K562 (cell line): ENCODE measurements at regions not wholly inside any gene's neighbourhood (a gene's known extent, or its start where the extent isn't known, plus 50 kb on each side); places are given as distances from the start of the nearest gene placed in this dataset.

Experiments used
- ATAC-seq: fragments of 200-7000 bp; cut with Tn5 transposase; 3 replicates; pipeline ENCODE4 v1.9.1; 2020; ENCODE audit warnings: moderate library complexity
- BruUV-seq: library from RNA; stranded (reverse); fragments of 400-500 nt; replicated peaks from 2 replicates; lab custom pipeline; 2021; lab: Mats Ljungman, UMichigan
- CTCF ChIA-PET: fragments of 300-600 bp; formaldehyde crosslinking; extraction: SDS; loops from one replicate; lab custom pipeline; 2021; ENCODE audit warnings: low intra/inter-chr PET ratio; lab: Yijun Ruan, JAX
- POLR2A ChIA-PET: fragments of 300-600, 350-650 bp; sonication (Branson Sonifier 250); formaldehyde crosslinking; extraction: SDS; loops from one replicate; lab custom pipeline; 2021; ENCODE audit warnings: antibody characterized with exemption, inconsistent platforms; lab: Yijun Ruan, JAX
- DNase-seq, 4 experiments: peaks; one replicate each; pipeline versions ENCODE4 v3.0.0 to v3.0.0-alpha.2; 2011 to 2018; ENCODE audit warnings: low spot score in 3 of 4, mixed read lengths in 3 of 4; ENCODE audit errors: extremely low read depth in 1 of 4
- FAIRE-seq: peaks from 2 replicates; lab custom pipeline; 2011; peaks lifted over from hg19 to GRCh38; lab: Jason Lieb, UNC
- H2AFZ ChIP-seq: 2 replicates; pipeline ENCODE4 v1.6.0; 2011; ENCODE audit warnings: low read depth, low read length, control low read depth, inconsistent platforms
- H3K27ac ChIP-seq: fragments of 200-600 bp; 3 replicates; pipeline ENCODE4 v1.8.0; 2011; ENCODE audit warnings: low read depth, mild to moderate bottlenecking, control low read depth, inconsistent platforms, low read length, moderate library complexity, mixed read lengths; ENCODE audit errors: extremely low read depth
- H3K27me3 ChIP-seq, 2 experiments: fragments of 300-600 bp in 1 of 2; 2 replicates in 1 of 2; 3 replicates in 1 of 2; pipeline versions ENCODE4 v1.6.0 to v1.8.0; 2011; ENCODE audit warnings: inconsistent platforms in 2 of 2, low read length in 2 of 2, mild to moderate bottlenecking in 1 of 2, mixed read lengths in 1 of 2, moderate library complexity in 1 of 2; ENCODE audit not compliant: control insufficient read depth in 2 of 2, insufficient read depth in 2 of 2
- H3K36me3 ChIP-seq: fragments of 300-600 bp; 3 replicates; pipeline ENCODE4 v1.8.0; 2011; ENCODE audit warnings: mild to moderate bottlenecking, low read length, inconsistent platforms; ENCODE audit not compliant: control insufficient read depth, insufficient read depth
- H3K4me1 ChIP-seq, 2 experiments: fragments of 200-600 bp in 1 of 2; replicated peaks in 1 of 2; 2 replicates in 1 of 2; 3 replicates in 1 of 2; pipeline versions ENCODE4 v1.5.1 to v1.8.0; 2011; ENCODE audit warnings: inconsistent platforms in 2 of 2, low read length in 2 of 2, mild to moderate bottlenecking in 1 of 2, mixed read lengths in 1 of 2, moderate library complexity in 1 of 2; ENCODE audit not compliant: control insufficient read depth in 2 of 2, insufficient read depth in 2 of 2
- H3K4me2 ChIP-seq: 2 replicates; pipeline ENCODE4 v1.6.1; 2011; ENCODE audit warnings: low read length, control low read depth, inconsistent platforms, mixed read lengths; ENCODE audit not compliant: insufficient read depth
- H3K4me3 ChIP-seq: fragments of 200-600 bp; sonication (generic), shearing (Covaris generic); 2 replicates; pipeline ENCODE4 v1.5.1; 2016; ENCODE audit warnings: control low read depth, inconsistent platforms
- H3K79me2 ChIP-seq: fragments of 200-600 bp; 3 replicates; pipeline ENCODE4 v1.8.0; 2011; ENCODE audit warnings: low read length, inconsistent platforms; ENCODE audit not compliant: control insufficient read depth, insufficient read depth
- H3K9ac ChIP-seq, 2 experiments: 2 replicates each; pipeline versions ENCODE4 v1.6.0 to v1.6.1; 2011; ENCODE audit warnings: low read depth in 2 of 2, low read length in 2 of 2, control low read depth in 1 of 2, inconsistent platforms in 1 of 2, mild to moderate bottlenecking in 1 of 2, mixed read lengths in 1 of 2; ENCODE audit not compliant: insufficient read depth in 1 of 2
- H3K9me1 ChIP-seq: one replicate; pipeline ENCODE4 v1.6.0; 2011; ENCODE audit warnings: inconsistent platforms, mild to moderate bottlenecking, low read length, moderate library complexity; ENCODE audit not compliant: control insufficient read depth, insufficient read depth
- H3K9me3 ChIP-seq: replicated peaks from 2 replicates; pipeline ENCODE4 v1.5.1; 2011; ENCODE audit warnings: low read depth, low read length, inconsistent platforms; ENCODE audit not compliant: control insufficient read depth, insufficient read depth
- H4K20me1 ChIP-seq: replicated peaks from 2 replicates; pipeline ENCODE4 v1.6.1; 2011; ENCODE audit warnings: low read length, inconsistent platforms, mixed read lengths; ENCODE audit not compliant: control insufficient read depth, insufficient read depth
- DEAF1 ChIP-seq: fragments of 450-650 bp; formaldehyde crosslinking; IDR thresholded peaks from 2 replicates; pipeline ENCODE4 v1.4.0; 2020; ENCODE audit warnings: mild to moderate bottlenecking, moderate library complexity
- ETS2 ChIP-seq: IDR thresholded peaks from 2 replicates; pipeline ENCODE4 v1.6.1; 2016; ENCODE audit warnings: borderline replicate concordance, missing genetic modification characterization, mild to moderate bottlenecking, moderate library complexity, missing compliant biosample characterization; ENCODE audit not compliant: poor library complexity, severe bottlenecking
- MCM7 ChIP-seq, 2 experiments: fragments of 450-650 bp; IDR thresholded peaks; 2 replicates each; pipeline ENCODE4 v1.6.1; 2016 to 2018
- SMARCA4 ChIP-seq: fragments of 450-650 bp; IDR thresholded peaks from 2 replicates; pipeline ENCODE4 v1.6.1; 2016
- ZBTB1 ChIP-seq: sonication (generic); formaldehyde crosslinking; IDR thresholded peaks from 2 replicates; pipeline ENCODE4 v1.8.1; 2023; ENCODE audit warnings: missing genetic modification reagents, low read depth, mild to moderate bottlenecking, borderline replicate concordance
- ZNF436 ChIP-seq: fragments of 250-450, 450-650 bp; sonication (Bioruptor Pico); formaldehyde crosslinking; IDR thresholded peaks from 2 replicates; pipeline ENCODE4 v1.7.0; 2020; ENCODE audit warnings: mild to moderate bottlenecking
- in situ Hi-C: fragments of 300-500 bp; cut with MboI; formaldehyde crosslinking; loops from 4 replicates; pipeline ENCODE4 v1.15.0; 2018; ENCODE audit warnings: inconsistent platforms, mixed read lengths
- intact Hi-C: fragments of 100-400 bp; cut with micrococcal nuclease; formaldehyde crosslinking; loops from 2 replicates; pipeline ENCODE4 v1.14.2; 2022
- TF ChIP-seq, protein P1 (sequence below): fragments of 250-450 bp; sonication (Bioruptor Pico); IDR thresholded peaks from 2 replicates; pipeline ENCODE4 v1.5.0; 2020; ENCODE audit warnings: mild to moderate bottlenecking, borderline replicate concordance

DNA sequence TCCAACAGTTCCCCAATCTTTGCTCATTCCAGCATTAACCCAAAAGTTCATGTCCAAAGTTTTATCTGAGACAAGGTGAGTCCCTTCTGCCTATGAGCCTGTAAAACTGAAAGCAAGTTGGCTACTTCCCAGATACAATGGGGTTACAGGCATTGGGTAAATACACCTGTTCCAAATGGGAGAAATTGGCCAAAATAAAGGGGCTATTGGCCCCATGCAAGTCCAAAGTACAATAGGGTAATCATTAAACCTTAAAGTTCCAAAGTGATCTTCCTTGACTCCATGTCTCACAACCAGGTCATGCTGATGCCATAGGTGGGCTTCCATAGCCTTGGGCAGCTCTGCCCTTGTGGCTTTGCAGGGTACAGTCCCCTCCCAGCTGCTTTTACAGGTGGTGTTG is 511.7 kb upstream of the KLHL4 start:
- no TSS peak for BruUV-seq
- FAIRE-seq (no peak), DNase-seq (no peak), ATAC-seq (no peak)
- no peaks in the 10 kb centered on the region for H3K4me1 ChIP-seq
- H3K9ac ChIP-seq: no peak overlapping the region
- H2AFZ ChIP-seq: no peak overlapping the region
- no peak overlapping the region for H3K4me2 ChIP-seq
- CTCF ChIA-PET: no interaction called here
- H3K27ac ChIP-seq: no peak overlapping the region
- H3K36me3 ChIP-seq: no peaks in the 10 kb centered on the region
- POLR2A ChIA-PET: no interaction called here
- TF ChIP-seq MCM7 (IDR thresholded peaks at IDR 0.05): no peak
- no peak for TF ChIP-seq ZNF436
- no peak for TF ChIP-seq DEAF1 (CRISPR knock-in tag)
- no peak for TF ChIP-seq SMARCA4
- TF ChIP-seq ZBTB1 (CRISPR knock-in tag): no peak
- TF ChIP-seq, protein P1, sequence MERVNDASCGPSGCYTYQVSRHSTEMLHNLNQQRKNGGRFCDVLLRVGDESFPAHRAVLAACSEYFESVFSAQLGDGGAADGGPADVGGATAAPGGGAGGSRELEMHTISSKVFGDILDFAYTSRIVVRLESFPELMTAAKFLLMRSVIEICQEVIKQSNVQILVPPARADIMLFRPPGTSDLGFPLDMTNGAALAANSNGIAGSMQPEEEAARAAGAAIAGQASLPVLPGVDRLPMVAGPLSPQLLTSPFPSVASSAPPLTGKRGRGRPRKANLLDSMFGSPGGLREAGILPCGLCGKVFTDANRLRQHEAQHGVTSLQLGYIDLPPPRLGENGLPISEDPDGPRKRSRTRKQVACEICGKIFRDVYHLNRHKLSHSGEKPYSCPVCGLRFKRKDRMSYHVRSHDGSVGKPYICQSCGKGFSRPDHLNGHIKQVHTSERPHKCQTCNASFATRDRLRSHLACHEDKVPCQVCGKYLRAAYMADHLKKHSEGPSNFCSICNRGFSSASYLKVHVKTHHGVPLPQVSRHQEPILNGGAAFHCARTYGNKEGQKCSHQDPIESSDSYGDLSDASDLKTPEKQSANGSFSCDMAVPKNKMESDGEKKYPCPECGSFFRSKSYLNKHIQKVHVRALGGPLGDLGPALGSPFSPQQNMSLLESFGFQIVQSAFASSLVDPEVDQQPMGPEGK (CRISPR knock-in tag): no peak
- no peak for TF ChIP-seq ETS2 (tag)
- H4K20me1 ChIP-seq: no peaks in the 10 kb centered on the region
- no peaks in the 10 kb centered on the region for H3K9me1 ChIP-seq
- intact Hi-C loops (no loop called here), in situ Hi-C loops (no loop called here)
- no peaks in the 10 kb centered on the region for H3K79me2 ChIP-seq
- no peaks in the 10 kb centered on the region for H3K9me3 ChIP-seq
- H3K4me3 ChIP-seq: no peak overlapping the region
- no peaks in the 10 kb centered on the region for H3K27me3 ChIP-seq
